Keratinocyte (primary cell): ENCODE measurements at regions not wholly inside any gene's neighbourhood (a gene's known extent, or its start where the extent isn't known, plus 50 kb on each side); places are given as distances from the start of the nearest gene placed in this dataset.

Experiments
- EZH2 ChIP-seq: IDR thresholded peaks from one replicate; pipeline ENCODE4 v1.6.1; 2012; ENCODE audit warnings: inconsistent platforms, mild to moderate bottlenecking, low read length, moderate library complexity
- TF ChIP-seq, protein P1 (sequence below), 3 experiments: IDR thresholded peaks in 1 of 3; conservative IDR thresholded peaks in 1 of 3; optimal IDR thresholded peaks in 1 of 3; 2 replicates in 2 of 3; 3 replicates in 1 of 3; pipeline versions ENCODE3 to v1.5.1; 2011; ENCODE audit warnings: low read length in 3 of 3, mild to moderate bottlenecking in 3 of 3, moderate library complexity in 2 of 3, control low read depth in 1 of 3, inconsistent platforms in 1 of 3; ENCODE audit not compliant: insufficient read depth in 2 of 3; ENCODE audit errors: extremely low read depth in 1 of 3

DNA sequence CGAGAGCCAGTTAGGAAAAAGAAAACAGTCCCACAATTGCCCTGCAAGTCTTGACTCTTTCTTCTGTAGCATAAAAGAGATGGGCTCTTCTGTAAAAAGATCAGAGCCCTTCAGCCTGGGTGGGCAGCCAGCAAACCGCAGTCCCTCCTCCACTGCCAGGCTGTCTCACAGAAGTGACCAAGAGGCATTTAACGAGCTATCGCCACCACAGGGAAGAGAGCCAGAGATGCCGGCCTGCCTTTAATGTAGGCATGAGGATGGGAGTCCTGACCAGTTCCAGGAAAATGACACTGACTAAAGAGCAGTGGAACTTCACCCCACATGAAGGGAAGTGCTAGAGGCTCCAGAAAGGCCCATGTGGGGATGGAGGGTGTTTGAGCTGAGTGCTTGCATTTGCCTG lies 264.6 kb downstream of the NDUFS4 start:
- TF ChIP-seq, protein P1, sequence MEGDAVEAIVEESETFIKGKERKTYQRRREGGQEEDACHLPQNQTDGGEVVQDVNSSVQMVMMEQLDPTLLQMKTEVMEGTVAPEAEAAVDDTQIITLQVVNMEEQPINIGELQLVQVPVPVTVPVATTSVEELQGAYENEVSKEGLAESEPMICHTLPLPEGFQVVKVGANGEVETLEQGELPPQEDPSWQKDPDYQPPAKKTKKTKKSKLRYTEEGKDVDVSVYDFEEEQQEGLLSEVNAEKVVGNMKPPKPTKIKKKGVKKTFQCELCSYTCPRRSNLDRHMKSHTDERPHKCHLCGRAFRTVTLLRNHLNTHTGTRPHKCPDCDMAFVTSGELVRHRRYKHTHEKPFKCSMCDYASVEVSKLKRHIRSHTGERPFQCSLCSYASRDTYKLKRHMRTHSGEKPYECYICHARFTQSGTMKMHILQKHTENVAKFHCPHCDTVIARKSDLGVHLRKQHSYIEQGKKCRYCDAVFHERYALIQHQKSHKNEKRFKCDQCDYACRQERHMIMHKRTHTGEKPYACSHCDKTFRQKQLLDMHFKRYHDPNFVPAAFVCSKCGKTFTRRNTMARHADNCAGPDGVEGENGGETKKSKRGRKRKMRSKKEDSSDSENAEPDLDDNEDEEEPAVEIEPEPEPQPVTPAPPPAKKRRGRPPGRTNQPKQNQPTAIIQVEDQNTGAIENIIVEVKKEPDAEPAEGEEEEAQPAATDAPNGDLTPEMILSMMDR (optimal IDR thresholded peaks at IDR 0.05 in 1 of 3, IDR thresholded peaks at IDR 0.05 in 1 of 3, conservative IDR thresholded peaks at IDR 0.05 in 1 of 3; ENCODE audit: extremely low read depth in 1 of 3, insufficient read depth in 2 of 3, low read length in 3 of 3): no peak
- no peak for TF ChIP-seq EZH2
